ENCODE measurements at regions not wholly inside any gene's neighbourhood (a gene's known extent, or its start where the extent isn't known, plus 50 kb on each side); places are given as distances from the start of the nearest gene placed in this dataset.
"Not testable (repeated sequence)": the region's sequence is repeated elsewhere in the genome, so short reads cannot be mapped to it uniquely, and the experiment has no call there.

DNA sequence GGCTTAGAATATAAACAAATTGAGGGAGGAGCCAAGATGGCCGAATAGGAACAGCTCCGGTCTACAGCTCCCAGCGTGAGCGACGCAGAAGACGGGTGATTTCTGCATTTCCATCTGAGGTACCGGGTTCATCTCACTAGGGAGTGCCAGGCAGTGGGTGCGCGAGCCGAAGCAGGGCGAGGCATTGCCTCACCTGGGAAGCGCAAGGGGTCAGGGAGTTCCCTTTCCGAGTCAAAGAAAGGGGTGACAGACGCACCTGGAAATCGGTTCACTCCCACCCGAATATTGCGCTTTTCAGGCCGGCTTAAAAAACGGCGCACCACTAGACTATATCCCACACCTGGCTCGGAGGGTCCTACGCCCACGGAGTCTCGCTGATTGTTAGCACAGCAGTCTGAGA, 234.4 kb downstream of the RERGL start:
- TF ChIP-seq, protein P1, sequence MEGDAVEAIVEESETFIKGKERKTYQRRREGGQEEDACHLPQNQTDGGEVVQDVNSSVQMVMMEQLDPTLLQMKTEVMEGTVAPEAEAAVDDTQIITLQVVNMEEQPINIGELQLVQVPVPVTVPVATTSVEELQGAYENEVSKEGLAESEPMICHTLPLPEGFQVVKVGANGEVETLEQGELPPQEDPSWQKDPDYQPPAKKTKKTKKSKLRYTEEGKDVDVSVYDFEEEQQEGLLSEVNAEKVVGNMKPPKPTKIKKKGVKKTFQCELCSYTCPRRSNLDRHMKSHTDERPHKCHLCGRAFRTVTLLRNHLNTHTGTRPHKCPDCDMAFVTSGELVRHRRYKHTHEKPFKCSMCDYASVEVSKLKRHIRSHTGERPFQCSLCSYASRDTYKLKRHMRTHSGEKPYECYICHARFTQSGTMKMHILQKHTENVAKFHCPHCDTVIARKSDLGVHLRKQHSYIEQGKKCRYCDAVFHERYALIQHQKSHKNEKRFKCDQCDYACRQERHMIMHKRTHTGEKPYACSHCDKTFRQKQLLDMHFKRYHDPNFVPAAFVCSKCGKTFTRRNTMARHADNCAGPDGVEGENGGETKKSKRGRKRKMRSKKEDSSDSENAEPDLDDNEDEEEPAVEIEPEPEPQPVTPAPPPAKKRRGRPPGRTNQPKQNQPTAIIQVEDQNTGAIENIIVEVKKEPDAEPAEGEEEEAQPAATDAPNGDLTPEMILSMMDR (IDR thresholded peaks at IDR 0.05) = not testable (repeated sequence)
- not testable (repeated sequence) for TF ChIP-seq POLR2A (IDR thresholded peaks at IDR 0.05)
